Naive thymus-derived CD4-positive, alpha-beta T cell (primary cell): ENCODE measurements at regions not wholly inside any gene's neighbourhood (a gene's known extent, or its start where the extent isn't known, plus 50 kb on each side); places are given as distances from the start of the nearest gene placed in this dataset.

Experiments
- ATAC-seq: fragments of 150-1000 bp; cut with Tn5 transposase; 2 replicates; pipeline ENCODE4 v1.10.0; 2021; ENCODE audit warnings: mild to moderate bottlenecking, moderate library complexity
- CTCF ChIA-PET: fragments of 350-600 bp; sonication (Branson Sonifier 250); formaldehyde crosslinking; loops from one replicate; lab custom pipeline; 2021; ENCODE audit warnings: antibody characterized with exemption; lab: Charles Lee
- POLR2A ChIA-PET: fragments of 350-600 bp; sonication (Branson Sonifier 250); formaldehyde crosslinking; loops from one replicate; lab custom pipeline; 2021; ENCODE audit warnings: antibody characterized with exemption, inconsistent platforms; lab: Charles Lee
- DNase-seq, 9 donors: peaks; one replicate each; pipeline versions ENCODE4 v3.0.0 to v3.0.0-alpha.2; 2020 to 2022; ENCODE audit warnings: mixed read lengths in 1 of 9
- H3K27ac ChIP-seq: one replicate; pipeline ENCODE4 v1.7.0; 2013; ENCODE audit warnings: mild to moderate bottlenecking, low read depth, low read length, moderate library complexity
- H3K27me3 ChIP-seq, 2 donors: one replicate each; pipeline ENCODE4 v1.7.0; 2013; ENCODE audit warnings: low read length in 2 of 2, mild to moderate bottlenecking in 2 of 2, moderate library complexity in 2 of 2; ENCODE audit not compliant: control insufficient read depth in 2 of 2, insufficient read depth in 2 of 2
- H3K36me3 ChIP-seq, 3 experiments: 1 replicate in 2 of 3; 2 replicates in 1 of 3; pipeline ENCODE4 v1.7.0; 2013; ENCODE audit warnings: low read length in 3 of 3, mild to moderate bottlenecking in 3 of 3, moderate library complexity in 1 of 3; ENCODE audit not compliant: insufficient read depth in 3 of 3, control insufficient read depth in 2 of 3
- H3K4me1 ChIP-seq, 2 donors: one replicate each; pipeline ENCODE4 v1.7.0; 2013; ENCODE audit warnings: low read length in 2 of 2, mild to moderate bottlenecking in 2 of 2, moderate library complexity in 1 of 2; ENCODE audit not compliant: control insufficient read depth in 2 of 2, insufficient read depth in 2 of 2
- H3K4me3 ChIP-seq: 2 replicates; pipeline ENCODE4 v1.7.0; 2013; ENCODE audit warnings: mild to moderate bottlenecking, low read length
- H3K9me3 ChIP-seq, 3 experiments: 1 replicate in 2 of 3; 2 replicates in 1 of 3; pipeline ENCODE4 v1.7.0; 2013; ENCODE audit warnings: low read length in 3 of 3; ENCODE audit not compliant: control insufficient read depth in 2 of 3
- H3K27ac Mint-ChIP-seq, 9 donors: one replicate each; pipeline ENCODE4 v1.8.0; 2020 to 2022; ENCODE audit warnings: mixed read lengths in 9 of 9, mild to moderate bottlenecking in 8 of 9, moderate library complexity in 5 of 9, inconsistent platforms in 2 of 9
- H3K27me3 Mint-ChIP-seq, 5 donors: one replicate each; pipeline ENCODE4 v1.8.0; 2021 to 2022; ENCODE audit warnings: mixed read lengths in 5 of 5, mild to moderate bottlenecking in 1 of 5
- H3K36me3 Mint-ChIP-seq, 5 donors: one replicate each; pipeline ENCODE4 v1.8.0; 2020 to 2022; ENCODE audit warnings: mixed read lengths in 5 of 5, mild to moderate bottlenecking in 3 of 5, inconsistent platforms in 1 of 5
- H3K4me1 Mint-ChIP-seq, 7 donors: one replicate each; pipeline ENCODE4 v1.8.0; 2020 to 2022; ENCODE audit warnings: mixed read lengths in 7 of 7, mild to moderate bottlenecking in 3 of 7, inconsistent platforms in 1 of 7
- H3K4me3 Mint-ChIP-seq, 10 donors: one replicate each; pipeline ENCODE4 v1.8.0; 2020 to 2022; ENCODE audit warnings: mild to moderate bottlenecking in 10 of 10, mixed read lengths in 10 of 10, moderate library complexity in 6 of 10, inconsistent platforms in 2 of 10
- H3K9me3 Mint-ChIP-seq, 11 donors: one replicate each; pipeline ENCODE4 v1.8.0; 2020 to 2022; ENCODE audit warnings: mixed read lengths in 11 of 11, mild to moderate bottlenecking in 4 of 11, inconsistent platforms in 1 of 11, moderate library complexity in 1 of 11
- intact Hi-C, 2 donors: fragments of 100-400 bp; cut with micrococcal nuclease; formaldehyde crosslinking; loops; one replicate each; pipeline ENCODE4 v1.15.1; 2023

- H3K36me3 ChIP-seq: no peaks in the 10 kb centered on the region
- ChIA-PET CTCF (no interaction called here), POLR2A (no interaction called here)
- no peak overlapping the region for H3K27ac ChIP-seq
- DNase-seq (no peak), ATAC-seq (no peak)
- Mint-ChIP-seq H3K4me3 (no peak overlapping the region), H3K36me3 (no peaks in the 10 kb centered on the region), H3K9me3 (peaks cover 0 to 7% (median 0%) of the 10 kb centered on the region in 11 donors), H3K27ac (no peak overlapping the region), H3K27me3 (peaks cover 0 to 31% (median 23%) of the 10 kb centered on the region in 5 donors), H3K4me1 (no peaks in the 10 kb centered on the region)
- H3K9me3 ChIP-seq: no peaks in the 10 kb centered on the region
- H3K4me1 ChIP-seq: no peaks in the 10 kb centered on the region
- intact Hi-C loops: no loop called here
- no peaks in the 10 kb centered on the region for H3K27me3 ChIP-seq
- H3K4me3 ChIP-seq: no peak overlapping the region
Observed at GRCh38 chr13:94952787-94953186, 240.4 kb upstream of the SOX21 start.

- Histone ChIP-seq H3K27ac (no peak overlapping the region), H3K27me3 (no peaks in the 10 kb centered on the region), H3K4me3 (no peak overlapping the region), H3K4me1 (no peaks in the 10 kb centered on the region), H3K36me3 (no peaks in the 10 kb centered on the region), H3K9me3 (no peaks in the 10 kb centered on the region)
- intact Hi-C loops: no loop called here
- ATAC-seq: no peak
- H3K27ac Mint-ChIP-seq: no peak overlapping the region
- no peak overlapping the region for H3K4me3 Mint-ChIP-seq
- H3K9me3 Mint-ChIP-seq: peaks cover 0 to 10% (median 0%) of the 10 kb centered on the region in 11 donors
- peaks cover 0 to 43% (median 33%) of the 10 kb centered on the region in 5 donors for H3K27me3 Mint-ChIP-seq
- POLR2A ChIA-PET: no interaction called here
- no peaks in the 10 kb centered on the region for H3K36me3 Mint-ChIP-seq
- CTCF ChIA-PET: no interaction called here
- DNase-seq: no peak
- H3K4me1 Mint-ChIP-seq: no peaks in the 10 kb centered on the region
Observed at GRCh38 chr13:94950303-94950702, 238.0 kb upstream of the SOX21 start.

- no peak for ATAC-seq
- DNase-seq: no peak
- Histone ChIP-seq H3K36me3 (no peaks in the 10 kb centered on the region), H3K27ac (no peak overlapping the region), H3K4me3 (no peak overlapping the region), H3K4me1 (no peaks in the 10 kb centered on the region), H3K27me3 (no peaks in the 10 kb centered on the region), H3K9me3 (no peaks in the 10 kb centered on the region)
- ChIA-PET POLR2A (no interaction called here), CTCF (interaction anchor here (0.6 kb wide), 1 partner anchor 108 kb away, joined by 3 read pairs; no protein-coding TSS in a partner anchor)
- H3K4me3 Mint-ChIP-seq: no peak overlapping the region
- H3K36me3 Mint-ChIP-seq: no peaks in the 10 kb centered on the region
- H3K27me3 Mint-ChIP-seq: peaks cover 3 to 43% (median 27%) of the 10 kb centered on the region in 5 donors
- peaks cover 0 to 10% (median 0%) of the 10 kb centered on the region in 11 donors for H3K9me3 Mint-ChIP-seq
- H3K4me1 Mint-ChIP-seq: no peaks in the 10 kb centered on the region
- H3K27ac Mint-ChIP-seq: no peak overlapping the region
- intact Hi-C loops: no loop called here
Observed at GRCh38 chr13:94947965-94948371, 235.6 kb upstream of the SOX21 start.

DNA sequence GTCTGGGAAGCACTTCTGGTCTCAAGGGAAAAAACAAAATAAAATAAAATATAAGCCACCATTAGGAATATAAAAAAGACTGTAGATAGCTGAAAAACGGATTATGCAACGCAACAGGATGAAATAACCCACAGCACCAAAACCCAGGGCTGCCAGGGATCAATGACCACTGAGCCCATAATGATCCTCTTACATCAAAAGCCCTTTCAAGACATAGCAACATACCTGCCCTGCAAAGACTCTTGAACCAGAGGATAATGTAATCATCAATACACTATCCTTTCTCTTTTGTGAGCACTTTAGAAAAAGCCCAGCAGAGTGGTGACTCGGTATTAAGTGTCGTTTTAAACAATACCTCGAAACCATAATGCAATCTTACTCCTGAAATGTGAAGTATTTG, 235.0 kb upstream of the SOX21 start:
- no peak overlapping the region for H3K27ac ChIP-seq
- ChIA-PET CTCF (no interaction called here), POLR2A (no interaction called here)
- intact Hi-C loops: no loop called here
- H3K4me1 Mint-ChIP-seq: no peaks in the 10 kb centered on the region
- ATAC-seq: no peak
- H3K27me3 Mint-ChIP-seq: peaks cover 3 to 37% (median 21%) of the 10 kb centered on the region in 5 donors
- H3K27me3 ChIP-seq: no peaks in the 10 kb centered on the region
- no peak overlapping the region for H3K27ac Mint-ChIP-seq
- H3K9me3 ChIP-seq: no peaks in the 10 kb centered on the region
- H3K36me3 ChIP-seq: no peaks in the 10 kb centered on the region
- no peak overlapping the region for H3K4me3 ChIP-seq
- H3K9me3 Mint-ChIP-seq: peaks cover 0 to 7% (median 0%) of the 10 kb centered on the region in 11 donors
- no peaks in the 10 kb centered on the region for H3K4me1 ChIP-seq
- no peaks in the 10 kb centered on the region for H3K36me3 Mint-ChIP-seq
- DNase-seq: no peak
- no peak overlapping the region for H3K4me3 Mint-ChIP-seq

DNA sequence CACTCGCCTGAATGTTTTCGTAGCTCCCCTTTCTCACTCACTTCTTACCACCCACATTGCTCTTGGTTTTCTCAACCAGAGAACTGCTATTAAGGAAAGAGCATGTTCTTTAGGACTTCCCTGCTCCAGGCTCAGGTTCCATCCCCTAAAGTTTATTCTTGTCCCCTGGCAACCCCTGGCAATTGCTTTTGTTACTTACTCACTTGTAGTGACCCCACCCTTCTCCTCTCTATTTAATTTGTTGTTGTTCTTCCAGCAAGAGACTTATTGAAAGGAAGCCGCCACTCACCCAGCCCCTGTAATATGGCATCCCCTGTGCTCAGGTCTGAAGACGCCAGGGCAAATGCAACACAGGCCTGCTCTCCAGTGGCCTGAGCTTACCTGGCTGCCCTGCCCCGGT, 233.7 kb upstream of the SOX21 start:
- no peaks in the 10 kb centered on the region for H3K36me3 Mint-ChIP-seq
- no peak overlapping the region for H3K27ac Mint-ChIP-seq

GRCh38 chr13:94938124-94938523, 225.8 kb upstream of the SOX21 start:
- no peak for DNase-seq
- Mint-ChIP-seq H3K4me3 (no peak overlapping the region), H3K4me1 (no peaks in the 10 kb centered on the region), H3K9me3 (peaks cover 0 to 15% (median 4%) of the 10 kb centered on the region in 11 donors), H3K27ac (no peak overlapping the region), H3K27me3 (peaks cover 2 to 21% (median 7%) of the 10 kb centered on the region in 5 donors), H3K36me3 (no peaks in the 10 kb centered on the region)
- intact Hi-C loops: no loop called here
- ATAC-seq: no peak
- Histone ChIP-seq H3K4me1 (no peaks in the 10 kb centered on the region), H3K27ac (no peak overlapping the region), H3K9me3 (no peaks in the 10 kb centered on the region), H3K36me3 (no peaks in the 10 kb centered on the region), H3K4me3 (no peak overlapping the region), H3K27me3 (no peaks in the 10 kb centered on the region)
- ChIA-PET POLR2A (no interaction called here), CTCF (no interaction called here)

More for the DNA sequence above, 233.7 kb upstream of the SOX21 start:
- no peaks in the 10 kb centered on the region for H3K4me1 ChIP-seq
- intact Hi-C loops: no loop called here
- ATAC-seq (no peak), DNase-seq (no peak)
- ChIA-PET POLR2A (no interaction called here), CTCF (no interaction called here)
- H3K9me3 ChIP-seq: no peaks in the 10 kb centered on the region
- no peaks in the 10 kb centered on the region for H3K36me3 ChIP-seq
- Mint-ChIP-seq H3K4me3 (no peak overlapping the region), H3K27me3 (peaks cover 3 to 28% (median 18%) of the 10 kb centered on the region in 5 donors), H3K4me1 (no peaks in the 10 kb centered on the region), H3K9me3 (peaks cover 0 to 7% (median 0%) of the 10 kb centered on the region in 11 donors)
- H3K27ac ChIP-seq: no peak overlapping the region
- no peak overlapping the region for H3K4me3 ChIP-seq
- no peaks in the 10 kb centered on the region for H3K27me3 ChIP-seq

DNA sequence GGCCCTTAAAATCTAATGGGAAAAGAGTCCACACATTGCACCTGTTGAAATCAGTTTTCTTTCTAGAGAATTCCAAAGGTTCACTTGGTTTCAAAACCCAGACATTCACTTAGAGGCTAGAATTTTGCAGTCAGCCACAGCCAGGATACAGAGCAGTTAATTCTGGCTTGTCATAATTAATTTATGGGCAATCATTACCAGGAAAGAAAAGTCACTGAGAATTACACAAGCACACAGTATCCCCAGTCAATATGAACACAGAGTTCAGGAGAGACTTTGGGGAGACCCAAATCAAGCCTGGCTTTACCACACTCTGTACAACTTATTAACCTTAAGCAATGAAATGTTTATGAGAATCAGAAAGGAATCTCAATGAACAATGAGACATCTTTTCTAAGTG, 224.3 kb upstream of the SOX21 start:
- no peaks in the 10 kb centered on the region for H3K36me3 Mint-ChIP-seq
- no peak overlapping the region for H3K27ac Mint-ChIP-seq
- no peaks in the 10 kb centered on the region for H3K9me3 ChIP-seq
- peaks cover 0 to 13% (median 5%) of the 10 kb centered on the region in 11 donors for H3K9me3 Mint-ChIP-seq
- no peak for ATAC-seq
- ChIA-PET POLR2A (no interaction called here), CTCF (no interaction called here)
- H3K27me3 Mint-ChIP-seq: peaks cover 2 to 22% (median 11%) of the 10 kb centered on the region in 5 donors
- no peaks in the 10 kb centered on the region for H3K4me1 ChIP-seq
- intact Hi-C loops: no loop called here
- no peak overlapping the region for H3K4me3 Mint-ChIP-seq
- H3K27ac ChIP-seq: no peak overlapping the region
- no peak for DNase-seq
- no peaks in the 10 kb centered on the region for H3K4me1 Mint-ChIP-seq
- H3K36me3 ChIP-seq: no peaks in the 10 kb centered on the region
- H3K4me3 ChIP-seq: no peak overlapping the region
- H3K27me3 ChIP-seq: no peaks in the 10 kb centered on the region
